ENCODE measurements at regions not wholly inside any gene's neighbourhood (a gene's known extent, or its start where the extent isn't known, plus 50 kb on each side); places are given as distances from the start of the nearest gene placed in this dataset.

DNA sequence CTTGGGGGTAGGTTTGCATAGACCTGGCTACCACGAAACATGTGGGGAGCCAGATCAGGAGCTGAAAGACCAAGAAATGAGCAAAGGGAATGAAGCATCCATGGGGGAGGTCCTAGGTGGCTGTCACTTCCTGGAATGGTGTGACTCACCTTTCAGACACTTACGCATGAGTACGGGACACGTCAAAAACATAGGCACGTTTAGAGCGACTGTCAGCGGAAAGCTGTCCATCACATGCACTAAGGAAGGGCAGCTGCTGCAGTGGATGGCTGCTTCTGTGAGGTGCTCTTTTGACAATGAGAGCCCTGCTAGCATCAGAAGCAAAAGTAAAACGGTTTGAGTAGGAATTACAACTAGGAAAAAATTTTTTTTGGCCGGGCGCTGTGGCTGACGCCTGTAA, 244.6 kb upstream of the CCDC54 start:
- Histone ChIP-seq H3K9me3 (no peaks in the 10 kb centered on the region), H3K27ac (no peak overlapping the region), H3K4me1 (no peaks in the 10 kb centered on the region), H3K4me3 (no peak overlapping the region), H3K36me3 (replicated peaks in 1 of 2; ENCODE audit: insufficient read depth in 1 of 2, low read depth in 2 of 2) (no peaks in the 10 kb centered on the region), H3K27me3 (no peaks in the 10 kb centered on the region)
- no peak for ATAC-seq
- no peak for DNase-seq
- intact Hi-C loops (cut with DNase I) = no loop called here
- TF ChIP-seq, protein P1, sequence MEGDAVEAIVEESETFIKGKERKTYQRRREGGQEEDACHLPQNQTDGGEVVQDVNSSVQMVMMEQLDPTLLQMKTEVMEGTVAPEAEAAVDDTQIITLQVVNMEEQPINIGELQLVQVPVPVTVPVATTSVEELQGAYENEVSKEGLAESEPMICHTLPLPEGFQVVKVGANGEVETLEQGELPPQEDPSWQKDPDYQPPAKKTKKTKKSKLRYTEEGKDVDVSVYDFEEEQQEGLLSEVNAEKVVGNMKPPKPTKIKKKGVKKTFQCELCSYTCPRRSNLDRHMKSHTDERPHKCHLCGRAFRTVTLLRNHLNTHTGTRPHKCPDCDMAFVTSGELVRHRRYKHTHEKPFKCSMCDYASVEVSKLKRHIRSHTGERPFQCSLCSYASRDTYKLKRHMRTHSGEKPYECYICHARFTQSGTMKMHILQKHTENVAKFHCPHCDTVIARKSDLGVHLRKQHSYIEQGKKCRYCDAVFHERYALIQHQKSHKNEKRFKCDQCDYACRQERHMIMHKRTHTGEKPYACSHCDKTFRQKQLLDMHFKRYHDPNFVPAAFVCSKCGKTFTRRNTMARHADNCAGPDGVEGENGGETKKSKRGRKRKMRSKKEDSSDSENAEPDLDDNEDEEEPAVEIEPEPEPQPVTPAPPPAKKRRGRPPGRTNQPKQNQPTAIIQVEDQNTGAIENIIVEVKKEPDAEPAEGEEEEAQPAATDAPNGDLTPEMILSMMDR (IDR thresholded peaks at IDR 0.05) = no peak
- TF ChIP-seq POLR2A (IDR thresholded peaks at IDR 0.05) = no peak
- WGBS, 2 donors = 73 to 89% methylated on average over 11 of the region's 11 CpGs

DNA sequence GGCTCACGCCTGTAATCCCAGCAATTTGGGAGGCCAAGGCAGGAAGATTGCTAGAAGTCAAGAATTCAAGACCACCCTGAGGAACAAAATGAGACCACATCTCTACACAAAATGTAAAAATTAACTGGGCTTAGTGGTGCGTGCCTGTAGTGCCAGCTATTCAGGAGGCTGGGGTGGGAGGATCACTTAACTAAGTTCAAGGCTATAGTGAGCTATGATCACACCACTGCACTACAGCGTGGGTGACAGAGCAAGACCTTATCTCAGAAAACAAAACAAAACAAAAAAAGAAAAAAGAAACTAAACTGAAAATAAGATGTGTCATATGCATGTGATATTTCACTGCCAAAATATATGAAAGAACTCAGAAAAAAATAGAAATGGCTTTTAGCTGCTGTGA, 243.3 kb upstream of the CCDC54 start:
- H3K4me3 ChIP-seq = no peak overlapping the region
- ATAC-seq (no peak), DNase-seq (no peak)
- H3K27me3 ChIP-seq = no peaks in the 10 kb centered on the region
- H3K27ac ChIP-seq = no peak overlapping the region
- H3K4me1 ChIP-seq = no peaks in the 10 kb centered on the region
- WGBS, 2 donors = 65 to 77% methylated on average over 3 of the region's 3 CpGs
- TF ChIP-seq POLR2A (IDR thresholded peaks at IDR 0.05) = no peak
- TF ChIP-seq, protein P1 (IDR thresholded peaks at IDR 0.05) = no peak
- no peaks in the 10 kb centered on the region for H3K9me3 ChIP-seq
- no peaks in the 10 kb centered on the region for H3K36me3 ChIP-seq (replicated peaks in 1 of 2; ENCODE audit: insufficient read depth in 1 of 2, low read depth in 2 of 2)
- intact Hi-C loops (cut with DNase I) = no loop called here

DNA sequence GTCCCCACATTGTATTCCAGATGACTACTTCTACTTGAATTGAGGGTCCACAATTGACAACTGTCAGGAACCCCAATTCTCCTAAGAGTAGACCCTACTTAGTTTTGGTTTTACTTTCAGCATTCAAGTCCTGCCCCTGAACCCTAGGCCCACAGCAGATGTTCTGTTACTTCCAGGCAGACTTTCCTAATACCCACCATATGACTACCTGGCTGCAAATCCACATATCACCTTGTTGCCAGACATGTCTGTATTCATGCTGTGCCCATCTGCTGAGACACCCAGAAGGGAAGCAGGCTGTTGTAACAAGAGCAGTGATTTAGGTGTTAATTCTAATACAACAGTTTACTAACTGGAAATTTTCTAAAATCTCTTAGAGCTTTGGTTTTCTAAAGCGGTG, 235.1 kb upstream of the CCDC54 start:
- ATAC-seq = no peak
- intact Hi-C loops (cut with DNase I) = no loop called here
- H3K27me3 ChIP-seq = no peaks in the 10 kb centered on the region
- H3K36me3 ChIP-seq (replicated peaks in 1 of 2; ENCODE audit: insufficient read depth in 1 of 2, low read depth in 2 of 2) = no peaks in the 10 kb centered on the region
- 93% methylated on average over 1 of the region's 1 CpG for WGBS, 2 donors
- no peak for DNase-seq
- H3K4me1 ChIP-seq = no peaks in the 10 kb centered on the region
- no peak overlapping the region for H3K27ac ChIP-seq
- H3K4me3 ChIP-seq = no peak overlapping the region
- TF ChIP-seq POLR2A (IDR thresholded peaks at IDR 0.05) = no peak
- TF ChIP-seq, protein P1 (IDR thresholded peaks at IDR 0.05) = no peak
- no peaks in the 10 kb centered on the region for H3K9me3 ChIP-seq

DNA sequence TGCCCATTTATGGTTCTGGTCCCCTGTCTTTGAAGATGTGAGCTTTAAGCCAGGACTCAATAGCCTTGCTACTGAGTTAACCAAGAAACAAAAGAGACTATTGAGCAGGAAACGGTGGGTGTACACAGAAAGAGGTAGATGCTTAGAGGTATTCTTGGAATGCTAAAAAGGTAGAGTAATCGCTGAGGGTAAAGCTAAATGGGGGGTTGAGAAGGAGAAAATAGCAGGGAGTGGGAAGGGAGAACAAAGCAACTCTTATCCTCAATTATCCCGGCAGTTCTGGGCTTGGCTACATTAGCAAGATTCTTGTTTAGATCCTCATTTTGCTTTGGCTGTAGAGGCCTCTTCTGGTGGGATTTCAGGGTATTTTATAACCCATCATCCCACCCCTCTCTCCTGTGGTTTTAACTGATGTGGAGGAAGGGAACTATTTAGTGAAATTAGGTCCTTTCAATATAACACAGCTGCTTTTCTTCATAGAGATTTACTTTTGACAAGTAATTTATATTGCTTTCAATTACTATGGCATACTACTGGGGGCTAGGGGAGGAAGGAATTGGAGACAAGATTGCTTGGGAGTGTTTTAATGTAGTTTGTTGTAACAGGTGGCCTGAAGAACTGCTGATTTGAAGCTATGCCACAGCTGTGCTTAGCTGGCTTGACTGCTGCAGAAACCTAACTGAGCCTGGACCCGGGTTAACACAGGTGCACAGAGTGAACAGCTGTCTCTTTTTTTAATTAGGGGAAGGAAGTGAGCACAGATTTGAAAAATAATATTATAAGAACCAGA, 234.3 kb upstream of the CCDC54 start:
- no peaks in the 10 kb centered on the region for H3K9me3 ChIP-seq
- H3K4me3 ChIP-seq = no peak overlapping the region
- H3K36me3 ChIP-seq (replicated peaks in 1 of 2; ENCODE audit: insufficient read depth in 1 of 2, low read depth in 2 of 2) = no peaks in the 10 kb centered on the region
- intact Hi-C loops (cut with DNase I) = no loop called here
- H3K27ac ChIP-seq = no peak overlapping the region
- no peaks in the 10 kb centered on the region for H3K27me3 ChIP-seq
- TF ChIP-seq POLR2A (IDR thresholded peaks at IDR 0.05) = no peak
- TF ChIP-seq, protein P1 (IDR thresholded peaks at IDR 0.05) = no peak
- DNase-seq = no peak
- WGBS, 2 donors = 9 to 22% methylated on average over 4 of the region's 4 CpGs
- no peak for ATAC-seq
- no peaks in the 10 kb centered on the region for H3K4me1 ChIP-seq

DNA sequence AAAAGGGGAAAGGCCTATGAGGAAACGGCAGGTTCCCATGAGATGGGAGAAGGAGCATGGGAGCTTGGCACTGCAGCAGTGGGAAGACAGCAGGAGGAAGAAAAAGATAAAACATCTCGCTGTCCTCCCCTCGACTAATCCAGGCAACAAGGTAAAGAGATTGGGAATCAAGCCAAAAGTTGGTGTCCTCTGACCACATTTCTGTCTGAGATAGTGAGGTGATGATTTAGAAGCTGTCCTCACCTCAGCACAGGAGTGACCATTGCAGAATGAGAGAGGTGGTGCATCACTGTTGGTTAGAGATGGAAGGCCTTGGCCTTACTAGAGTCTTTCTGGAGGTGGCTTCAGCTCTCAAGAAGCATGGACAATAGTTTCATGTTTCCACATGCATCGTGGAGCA, 226.6 kb upstream of the CCDC54 start:
- H3K27me3 ChIP-seq = no peaks in the 10 kb centered on the region
- no peaks in the 10 kb centered on the region for H3K36me3 ChIP-seq (replicated peaks in 1 of 2; ENCODE audit: insufficient read depth in 1 of 2, low read depth in 2 of 2)
- no peak overlapping the region for H3K27ac ChIP-seq
- H3K4me1 ChIP-seq = no peaks in the 10 kb centered on the region
- no peak overlapping the region for H3K4me3 ChIP-seq
- TF ChIP-seq POLR2A (IDR thresholded peaks at IDR 0.05) = no peak
- TF ChIP-seq, protein P1 (IDR thresholded peaks at IDR 0.05) = no peak
- intact Hi-C loops (cut with DNase I) = no loop called here
- ATAC-seq (no peak), DNase-seq (no peak)
- H3K9me3 ChIP-seq = no peaks in the 10 kb centered on the region
- 67 to 74% methylated on average over 4 of the region's 4 CpGs for WGBS, 2 donors

All from body of pancreas (tissue), 4 donors.